RWPE2 (cell line): ENCODE measurements at regions not wholly inside any gene's neighbourhood (a gene's known extent, or its start where the extent isn't known, plus 50 kb on each side); places are given as distances from the start of the nearest gene placed in this dataset.
"Not testable (repeated sequence)": the region's sequence is repeated elsewhere in the genome, so short reads cannot be mapped to it uniquely, and the experiment has no call there.

Experiments
- ATAC-seq: fragments of 200-7000 bp; cut with Tn5 transposase; 3 replicates; pipeline ENCODE4 v1.9.1; 2021; ENCODE audit warnings: low read depth
- DNase-seq: peaks from one replicate; pipeline ENCODE4 v3.0.0-alpha.2; 2020; ENCODE audit warnings: low spot score
- H3K27ac ChIP-seq: fragments of 450-650 bp; 2 replicates; pipeline ENCODE4 v1.5.1; 2017; ENCODE audit warnings: mild to moderate bottlenecking; ENCODE audit not compliant: poor library complexity, severe bottlenecking
- H3K27me3 ChIP-seq: fragments of 250-450 bp; sonication (Bioruptor Pico); 2 replicates; pipeline ENCODE4 v1.5.1; 2021; ENCODE audit warnings: mild to moderate bottlenecking, moderate library complexity; ENCODE audit not compliant: insufficient read depth, poor library complexity, severe bottlenecking
- H3K36me3 ChIP-seq: fragments of 250-450 bp; sonication (Bioruptor Pico); 2 replicates; pipeline ENCODE4 v1.5.1; 2020; ENCODE audit warnings: low read depth, mild to moderate bottlenecking, moderate library complexity
- H3K4me1 ChIP-seq: fragments of 250-450 bp; sonication (Bioruptor Pico); 2 replicates; pipeline ENCODE4 v1.5.1; 2021; ENCODE audit warnings: mild to moderate bottlenecking, moderate library complexity; ENCODE audit not compliant: insufficient read depth, poor library complexity, severe bottlenecking
- H3K4me3 ChIP-seq: fragments of 250-450 bp; sonication (Bioruptor Pico); 2 replicates; pipeline ENCODE4 v1.5.1; 2021; ENCODE audit warnings: mild to moderate bottlenecking, moderate library complexity; ENCODE audit not compliant: severe bottlenecking
- H3K9me3 ChIP-seq: fragments of 250-450 bp; sonication (Bioruptor Pico); 2 replicates; pipeline ENCODE4 v1.5.1; 2021; ENCODE audit warnings: mild to moderate bottlenecking, moderate library complexity; ENCODE audit not compliant: severe bottlenecking
- CTCF ChIP-seq: fragments of 450-650 bp; IDR thresholded peaks from one replicate; pipeline ENCODE4 v1.5.1; 2017; ENCODE audit warnings: mild to moderate bottlenecking, moderate library complexity; ENCODE audit not compliant: poor library complexity, severe bottlenecking

- no peaks in the 10 kb centered on the region for H3K4me1 ChIP-seq
- DNase-seq (peak; percentile 67), ATAC-seq (peak; percentile 89)
- H3K27ac ChIP-seq: no peak overlapping the region
- H3K27me3 ChIP-seq: peaks cover 36% of the 10 kb centered on the region
- no peaks in the 10 kb centered on the region for H3K36me3 ChIP-seq
- no peaks in the 10 kb centered on the region for H3K9me3 ChIP-seq
- TF ChIP-seq CTCF: peak; percentile 82
- H3K4me3 ChIP-seq: no peak overlapping the region
These were observed 121.2 kb upstream of the LPCAT1 start for GRCh38 chr5:1644810-1645571.

GRCh38 chr5:1644393-1644809, 120.6 kb upstream of the LPCAT1 start:
- H3K9me3 ChIP-seq, H3K36me3 ChIP-seq, H3K27ac ChIP-seq, H3K4me1 ChIP-seq, ATAC-seq, H3K4me3 ChIP-seq: not testable (repeated sequence)
- H3K27me3 ChIP-seq: peaks cover 36% of the 10 kb centered on the region
- peak; percentile 13 for DNase-seq

GRCh38 chr5:1643651-1644392, 120.1 kb upstream of the LPCAT1 start:
- Histone ChIP-seq H3K36me3 (no peaks in the 10 kb centered on the region), H3K4me1 (no peaks in the 10 kb centered on the region), H3K27ac (no peak overlapping the region), H3K9me3 (no peaks in the 10 kb centered on the region), H3K4me3 (no peak overlapping the region), H3K27me3 (peaks cover 36% of the 10 kb centered on the region)
- DNase-seq (peak; percentile 59), ATAC-seq (no peak)
- no peak for TF ChIP-seq CTCF

GRCh38 chr5:1642621-1643061, 118.9 kb upstream of the LPCAT1 start:
- DNase-seq (peak; percentile 42), ATAC-seq (no peak)
- H3K4me3 ChIP-seq: no peak overlapping the region
- no peaks in the 10 kb centered on the region for H3K36me3 ChIP-seq
- no peak for TF ChIP-seq CTCF
- H3K27ac ChIP-seq: no peak overlapping the region
- no peaks in the 10 kb centered on the region for H3K9me3 ChIP-seq
- H3K4me1 ChIP-seq: no peaks in the 10 kb centered on the region
- H3K27me3 ChIP-seq: peaks cover 36% of the 10 kb centered on the region

- no peak overlapping the region for H3K27ac ChIP-seq
- ATAC-seq (no peak), DNase-seq (peak; percentile 47)
- H3K9me3 ChIP-seq: no peaks in the 10 kb centered on the region
- no peak overlapping the region for H3K4me3 ChIP-seq
- no peaks in the 10 kb centered on the region for H3K4me1 ChIP-seq
- H3K36me3 ChIP-seq: no peaks in the 10 kb centered on the region
- peaks cover 36% of the 10 kb centered on the region for H3K27me3 ChIP-seq
- TF ChIP-seq CTCF: no peak
These were observed 118.5 kb upstream of the LPCAT1 start for GRCh38 chr5:1642221-1642620.
